GM21528 (cell line): ENCODE measurements at regions not wholly inside any gene's neighbourhood (a gene's known extent, or its start where the extent isn't known, plus 50 kb on each side); places are given as distances from the start of the nearest gene placed in this dataset.
A peak's percentile ranks its signal among the peaks of the same experiment; 100 is the strongest.

Experiments used
- ATAC-seq: cut with Tn5 transposase; IDR thresholded peaks from one replicate; pipeline ENCODE4 v1.9.1; 2021; ENCODE audit warnings: mild to moderate bottlenecking, moderate library complexity; ENCODE audit not compliant: unreplicated experiment, low FRiP score

GRCh38 chr3:792630-793029 is 300.2 kb upstream of the CNTN6 start:
- ATAC-seq: no peak

- no peak for ATAC-seq
These were observed 288.6 kb upstream of the CNTN6 start for GRCh38 chr3:804211-804610.

- ATAC-seq: no peak
These were observed 287.5 kb upstream of the CNTN6 start for GRCh38 chr3:805326-805725.

GRCh38 chr3:806006-806405 is 286.8 kb upstream of the CNTN6 start:
- no peak for ATAC-seq

GRCh38 chr3:816605-817004 is 276.2 kb upstream of the CNTN6 start:
- ATAC-seq: no peak

GRCh38 chr3:834679-835078 is 258.1 kb upstream of the CNTN6 start:
- no peak for ATAC-seq

- ATAC-seq: no peak
These were observed 257.7 kb upstream of the CNTN6 start for GRCh38 chr3:835096-835495.

- ATAC-seq: no peak
These were observed 252.8 kb upstream of the CNTN6 start for GRCh38 chr3:839981-840380.

GRCh38 chr3:851098-851790 is 241.6 kb upstream of the CNTN6 start:
- no peak for ATAC-seq

- ATAC-seq: no peak
These were observed 240.8 kb upstream of the CNTN6 start for GRCh38 chr3:852033-852432.

GRCh38 chr3:853489-853888 is 239.3 kb upstream of the CNTN6 start:
- ATAC-seq: no peak

- no peak for ATAC-seq
These were observed 233.7 kb upstream of the CNTN6 start for GRCh38 chr3:859135-859534.

- ATAC-seq: no peak
These were observed 231.1 kb upstream of the CNTN6 start for GRCh38 chr3:861721-862120.

- ATAC-seq: no peak
These were observed 223.6 kb upstream of the CNTN6 start for GRCh38 chr3:869269-869668.

- ATAC-seq: no peak
These were observed 223.1 kb upstream of the CNTN6 start for GRCh38 chr3:869734-870133.

- ATAC-seq: no peak
These were observed 221.2 kb upstream of the CNTN6 start for GRCh38 chr3:871651-872050.

GRCh38 chr3:877001-877400 is 215.8 kb upstream of the CNTN6 start:
- no peak for ATAC-seq

GRCh38 chr3:878746-879145 is 214.1 kb upstream of the CNTN6 start:
- no peak for ATAC-seq

GRCh38 chr3:880371-880770 is 212.5 kb upstream of the CNTN6 start:
- no peak for ATAC-seq

- ATAC-seq: no peak
These were observed 210.3 kb upstream of the CNTN6 start for GRCh38 chr3:882533-882932.

GRCh38 chr3:901953-902778 is 190.7 kb upstream of the CNTN6 start:
- peak; percentile 83 for ATAC-seq

- ATAC-seq: no peak
These were observed 187.6 kb upstream of the CNTN6 start for GRCh38 chr3:905217-905616.
